ENCODE measurements at regions not wholly inside any gene's neighbourhood (a gene's known extent, or its start where the extent isn't known, plus 50 kb on each side); places are given as distances from the start of the nearest gene placed in this dataset.

GRCh38 chr10:78937800-78938694 lies 130.7 kb upstream of the ZMIZ1 start:
- WGBS (ENCODE audit: insufficient coverage, low coverage, low lambda C conversion rate, missing lambda C conversion rate): 70% methylated on average over 9 of the region's 10 CpGs
- no peak overlapping the region for H3K4me3 ChIP-seq
- no peaks in the 10 kb centered on the region for H3K4me1 ChIP-seq
- H3K9me3 ChIP-seq: no peaks in the 10 kb centered on the region
- no peaks in the 10 kb centered on the region for H3K36me3 ChIP-seq
- TF ChIP-seq POLR2A (IDR thresholded peaks at IDR 0.05) (no peak), CTCF (IDR thresholded peaks at IDR 0.05) (no peak)
- intact Hi-C loops (cut with DNase I): no loop called here
- no peak overlapping the region for H3K27ac ChIP-seq
- ATAC-seq (peak; percentile 41 to 68 (median 56)), DNase-seq (no peak)
- no peaks in the 10 kb centered on the region for H3K27me3 ChIP-seq

- intact Hi-C loops (cut with DNase I): no loop called here
- Histone ChIP-seq H3K36me3 (no peaks in the 10 kb centered on the region), H3K27ac (no peak overlapping the region), H3K4me3 (no peak overlapping the region), H3K4me1 (no peaks in the 10 kb centered on the region), H3K27me3 (no peaks in the 10 kb centered on the region), H3K9me3 (no peaks in the 10 kb centered on the region)
- 91% methylated on average over 8 of the region's 11 CpGs for WGBS (ENCODE audit: insufficient coverage, low coverage, low lambda C conversion rate, missing lambda C conversion rate)
- ATAC-seq: no peak
- no peak for DNase-seq
- TF ChIP-seq POLR2A (IDR thresholded peaks at IDR 0.05): no peak
- no peak for TF ChIP-seq CTCF (IDR thresholded peaks at IDR 0.05)
Observed at GRCh38 chr10:78938695-78939672, 129.8 kb upstream of the ZMIZ1 start.

GRCh38 chr10:78942091-78942501 lies 126.7 kb upstream of the ZMIZ1 start:
- TF ChIP-seq CTCF (IDR thresholded peaks at IDR 0.05): no peak
- TF ChIP-seq POLR2A (IDR thresholded peaks at IDR 0.05): no peak
- no peak overlapping the region for H3K27ac ChIP-seq
- H3K4me1 ChIP-seq: no peaks in the 10 kb centered on the region
- WGBS (ENCODE audit: insufficient coverage, low coverage, low lambda C conversion rate, missing lambda C conversion rate): 90% methylated on average over 4 of the region's 4 CpGs
- intact Hi-C loops (cut with DNase I): no loop called here
- no peaks in the 10 kb centered on the region for H3K27me3 ChIP-seq
- H3K4me3 ChIP-seq: no peak overlapping the region
- DNase-seq (peak in 1 of 3 donors; percentile 1), ATAC-seq (no peak)
- no peaks in the 10 kb centered on the region for H3K9me3 ChIP-seq
- no peaks in the 10 kb centered on the region for H3K36me3 ChIP-seq

GRCh38 chr10:78944723-78945312 lies 123.9 kb upstream of the ZMIZ1 start:
- WGBS (ENCODE audit: insufficient coverage, low coverage, low lambda C conversion rate, missing lambda C conversion rate): 56% methylated on average over 2 of the region's 3 CpGs
- intact Hi-C loops (cut with DNase I): no loop called here
- no peak for TF ChIP-seq POLR2A (IDR thresholded peaks at IDR 0.05)
- no peak for TF ChIP-seq CTCF (IDR thresholded peaks at IDR 0.05)
- Histone ChIP-seq H3K36me3 (no peaks in the 10 kb centered on the region), H3K27me3 (no peaks in the 10 kb centered on the region), H3K27ac (no peak overlapping the region), H3K9me3 (no peaks in the 10 kb centered on the region), H3K4me3 (no peak overlapping the region), H3K4me1 (no peaks in the 10 kb centered on the region)
- DNase-seq (no peak), ATAC-seq (peak; percentile 33 to 42 (median 36))

Measured in right lobe of liver (tissue), 6 donors.